Neural cell (in vitro differentiated cells): ENCODE measurements at regions not wholly inside any gene's neighbourhood (a gene's known extent, or its start where the extent isn't known, plus 50 kb on each side); places are given as distances from the start of the nearest gene placed in this dataset.
"Not testable (repeated sequence)": the region's sequence is repeated elsewhere in the genome, so short reads cannot be mapped to it uniquely, and the experiment has no call there.

Experiments
- H2AFZ ChIP-seq: fragments of 200-600, 300-800 bp; sonication (generic), shearing (Covaris generic); 2 replicates; pipeline ENCODE4 v1.6.0; 2014; ENCODE audit warnings: low read depth, mild to moderate bottlenecking, antibody characterized with exemption, low read length, moderate library complexity
- H3F3A ChIP-seq: fragments of 200-600 bp; shearing (Covaris generic); 2 replicates; pipeline ENCODE4 v1.6.1; 2016; ENCODE audit warnings: mild to moderate bottlenecking, moderate library complexity, mixed read lengths, antibody characterized with exemption, low read length; ENCODE audit not compliant: insufficient read depth, poor library complexity, severe bottlenecking
- H3K27ac ChIP-seq: fragments of 200-600, 300-800 bp; sonication (generic), shearing (Covaris generic); 2 replicates; pipeline ENCODE4 v1.5.1; 2014; ENCODE audit warnings: mild to moderate bottlenecking, low read length, moderate library complexity
- H3K27me3 ChIP-seq: fragments of 300-800, 200-600 bp; sonication (generic), shearing (Covaris generic); 2 replicates; pipeline ENCODE4 v1.6.0; 2014; ENCODE audit warnings: mild to moderate bottlenecking, low read depth, low read length, moderate library complexity; ENCODE audit not compliant: insufficient read depth
- H3K36me3 ChIP-seq: fragments of 300-800, 200-600 bp; sonication (generic), shearing (Covaris generic); 2 replicates; pipeline ENCODE4 v1.5.1; 2014; ENCODE audit warnings: mild to moderate bottlenecking, antibody characterized with exemption, low read length, moderate library complexity; ENCODE audit not compliant: insufficient read depth
- H3K4me2 ChIP-seq: fragments of 300-800, 200-600 bp; sonication (generic), shearing (Covaris generic); 2 replicates; pipeline ENCODE4 v1.6.0; 2014; ENCODE audit warnings: mild to moderate bottlenecking, low read length
- H3K4me3 ChIP-seq: fragments of 300-800, 200-600 bp; sonication (generic), shearing (Covaris generic); 2 replicates; pipeline ENCODE4 v1.5.1; 2014; ENCODE audit warnings: mild to moderate bottlenecking, low read length, moderate library complexity
- H3K79me2 ChIP-seq: fragments of 200-600 bp; shearing (Covaris generic); replicated peaks from 2 replicates; pipeline ENCODE4 v1.6.0; 2014; ENCODE audit warnings: mild to moderate bottlenecking, low read length, moderate library complexity; ENCODE audit not compliant: insufficient read depth
- H3K9ac ChIP-seq: fragments of 300-800, 200-600 bp; sonication (generic), shearing (Covaris generic); 2 replicates; pipeline ENCODE4 v1.6.1; 2016; ENCODE audit warnings: mild to moderate bottlenecking, low read length, mixed read lengths
- H3K9me2 ChIP-seq: fragments of 200-600 bp; shearing (Covaris generic); 2 replicates; pipeline ENCODE4 v1.6.1; 2016; ENCODE audit warnings: mild to moderate bottlenecking, low read length, mixed read lengths; ENCODE audit not compliant: insufficient read depth
- H3K9me3 ChIP-seq: fragments of 200-600, 300-800 bp; sonication (generic), shearing (Covaris generic); 2 replicates; pipeline ENCODE4 v1.6.1; 2016; ENCODE audit warnings: mild to moderate bottlenecking, mixed run types, low read length, moderate library complexity, mixed read lengths
- H4K20me1 ChIP-seq: fragments of 200-600 bp; shearing (Covaris generic); 2 replicates; pipeline ENCODE4 v1.6.1; 2016; ENCODE audit warnings: mild to moderate bottlenecking, mixed run types; ENCODE audit not compliant: insufficient read depth
- EP300 ChIP-seq: fragments of 450-650 bp; conservative IDR thresholded peaks from 2 replicates; pipeline ENCODE4 v1.6.1; 2014; ENCODE audit warnings: antibody characterized with exemption, mild to moderate bottlenecking, moderate library complexity; ENCODE audit not compliant: poor library complexity, severe bottlenecking
- EZH2 ChIP-seq: fragments of 200-600, 300-800 bp; shearing (Covaris generic), sonication (generic); IDR thresholded peaks from 2 replicates; pipeline ENCODE4 v1.6.1; 2014; ENCODE audit warnings: antibody characterized with exemption, low read length, borderline replicate concordance, mild to moderate bottlenecking; ENCODE audit not compliant: insufficient read depth, poor library complexity, severe bottlenecking
- MXI1 ChIP-seq: fragments of 450-650 bp; conservative IDR thresholded peaks from 2 replicates; pipeline ENCODE4 v1.6.1; 2014; ENCODE audit warnings: antibody characterized with exemption, mild to moderate bottlenecking; ENCODE audit not compliant: poor library complexity, severe bottlenecking
- POLR2AphosphoS5 ChIP-seq: IDR thresholded peaks from 2 replicates; pipeline ENCODE4 v1.6.1; 2012
- RAD21 ChIP-seq: fragments of 450-650 bp; conservative IDR thresholded peaks from 2 replicates; pipeline ENCODE4 v1.6.1; 2014; ENCODE audit warnings: antibody characterized with exemption, mild to moderate bottlenecking, moderate library complexity
- REST ChIP-seq: IDR thresholded peaks from 2 replicates; pipeline ENCODE4 v1.6.1; 2012; ENCODE audit warnings: borderline replicate concordance
- SMC3 ChIP-seq: fragments of 450-650 bp; conservative IDR thresholded peaks from 2 replicates; pipeline ENCODE4 v1.6.1; 2014; ENCODE audit warnings: antibody characterized with exemption, mild to moderate bottlenecking, moderate library complexity; ENCODE audit not compliant: poor library complexity
- TAF1 ChIP-seq: IDR thresholded peaks from 2 replicates; pipeline ENCODE4 v1.6.1; 2012; ENCODE audit warnings: low read depth
- TF ChIP-seq, protein P1 (sequence below): fragments of 450-650 bp; IDR thresholded peaks from 2 replicates; pipeline ENCODE4 v1.5.1; 2014; ENCODE audit warnings: antibody characterized with exemption, mild to moderate bottlenecking, moderate library complexity; ENCODE audit not compliant: poor library complexity, severe bottlenecking

GRCh38 chr2:235227590-235227989, 266.3 kb upstream of the AGAP1 start:
- Histone ChIP-seq H4K20me1 (no peaks in the 10 kb centered on the region), H3K27ac (no peak overlapping the region)
- TF ChIP-seq, protein P1, sequence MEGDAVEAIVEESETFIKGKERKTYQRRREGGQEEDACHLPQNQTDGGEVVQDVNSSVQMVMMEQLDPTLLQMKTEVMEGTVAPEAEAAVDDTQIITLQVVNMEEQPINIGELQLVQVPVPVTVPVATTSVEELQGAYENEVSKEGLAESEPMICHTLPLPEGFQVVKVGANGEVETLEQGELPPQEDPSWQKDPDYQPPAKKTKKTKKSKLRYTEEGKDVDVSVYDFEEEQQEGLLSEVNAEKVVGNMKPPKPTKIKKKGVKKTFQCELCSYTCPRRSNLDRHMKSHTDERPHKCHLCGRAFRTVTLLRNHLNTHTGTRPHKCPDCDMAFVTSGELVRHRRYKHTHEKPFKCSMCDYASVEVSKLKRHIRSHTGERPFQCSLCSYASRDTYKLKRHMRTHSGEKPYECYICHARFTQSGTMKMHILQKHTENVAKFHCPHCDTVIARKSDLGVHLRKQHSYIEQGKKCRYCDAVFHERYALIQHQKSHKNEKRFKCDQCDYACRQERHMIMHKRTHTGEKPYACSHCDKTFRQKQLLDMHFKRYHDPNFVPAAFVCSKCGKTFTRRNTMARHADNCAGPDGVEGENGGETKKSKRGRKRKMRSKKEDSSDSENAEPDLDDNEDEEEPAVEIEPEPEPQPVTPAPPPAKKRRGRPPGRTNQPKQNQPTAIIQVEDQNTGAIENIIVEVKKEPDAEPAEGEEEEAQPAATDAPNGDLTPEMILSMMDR: no peak
- TF ChIP-seq SMC3: no peak
- no peak for TF ChIP-seq POLR2AphosphoS5
- no peak for TF ChIP-seq MXI1
- TF ChIP-seq EP300: no peak
- TF ChIP-seq TAF1: no peak
- no peak for TF ChIP-seq RAD21
- no peak for TF ChIP-seq EZH2
- TF ChIP-seq REST: no peak

DNA sequence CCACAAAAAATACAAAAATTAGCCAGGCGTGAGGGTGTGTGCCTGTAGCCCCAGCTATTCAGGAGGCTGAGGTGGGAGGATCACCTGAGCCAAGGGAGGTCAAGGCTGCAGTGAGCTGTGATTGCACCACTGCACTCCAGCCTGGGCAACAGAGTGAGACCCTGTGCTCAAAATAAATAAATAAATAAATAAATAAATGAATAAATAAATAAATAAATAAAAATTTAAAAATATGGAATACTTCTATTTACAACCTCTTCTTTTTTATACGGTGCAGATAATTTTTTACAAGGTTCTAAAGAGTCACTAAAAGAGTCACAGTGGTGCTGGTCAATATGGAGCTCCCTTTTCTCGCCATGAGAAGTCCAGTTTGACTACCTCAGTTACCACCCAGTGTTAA, 265.4 kb upstream of the AGAP1 start:
- H2AFZ ChIP-seq, H4K20me1 ChIP-seq, H3K9me2 ChIP-seq, H3K9ac ChIP-seq, H3F3A ChIP-seq, H3K4me3 ChIP-seq, H3K27ac ChIP-seq, H3K79me2 ChIP-seq, H3K4me2 ChIP-seq, H3K27me3 ChIP-seq, H3K36me3 ChIP-seq, H3K9me3 ChIP-seq: not testable (repeated sequence)

More at GRCh38 chr2:235227590-235227989, 266.3 kb upstream of the AGAP1 start:
- H3K4me2 ChIP-seq: no peak overlapping the region
- no peaks in the 10 kb centered on the region for H3K9me2 ChIP-seq
- H3K79me2 ChIP-seq: no peaks in the 10 kb centered on the region
- H2AFZ ChIP-seq: no peak overlapping the region
- no peaks in the 10 kb centered on the region for H3K9me3 ChIP-seq
- no peaks in the 10 kb centered on the region for H3F3A ChIP-seq
- H3K36me3 ChIP-seq: no peaks in the 10 kb centered on the region
- no peaks in the 10 kb centered on the region for H3K27me3 ChIP-seq
- no peak overlapping the region for H3K9ac ChIP-seq
- H3K4me3 ChIP-seq: no peak overlapping the region

DNA sequence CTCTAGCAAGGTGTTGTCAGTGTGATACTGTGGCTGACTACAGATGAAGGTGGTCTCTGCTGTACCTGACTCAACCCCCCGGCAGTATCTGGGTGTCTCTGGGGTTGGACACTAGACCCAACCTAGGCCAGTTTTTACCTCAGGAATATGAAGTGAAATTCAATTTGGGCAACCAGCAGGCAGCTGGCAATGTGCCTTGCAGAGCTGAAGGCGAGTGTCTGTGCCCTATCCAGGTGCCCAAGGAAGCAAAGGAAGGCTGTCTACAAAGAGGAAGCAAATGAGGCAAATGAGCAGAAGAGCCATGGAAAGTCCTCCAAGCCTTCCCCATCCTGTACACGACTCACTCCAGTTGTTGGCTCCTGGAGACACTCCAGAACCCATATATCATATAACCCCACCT, 264.6 kb upstream of the AGAP1 start:
- TF ChIP-seq MXI1 (no peak), EZH2 (no peak), SMC3 (no peak), REST (no peak), TAF1 (no peak), POLR2AphosphoS5 (no peak), RAD21 (no peak)
- Histone ChIP-seq H3K27me3 (no peaks in the 10 kb centered on the region), H4K20me1 (no peaks in the 10 kb centered on the region), H3K9me3 (no peaks in the 10 kb centered on the region), H3K9ac (no peak overlapping the region), H3K36me3 (no peaks in the 10 kb centered on the region), H3K79me2 (no peaks in the 10 kb centered on the region), H3K4me2 (no peak overlapping the region), H3K27ac (no peak overlapping the region), H3F3A (no peaks in the 10 kb centered on the region), H3K9me2 (no peaks in the 10 kb centered on the region), H3K4me3 (no peak overlapping the region), H2AFZ (no peak overlapping the region)
